ENCODE measurements at regions not wholly inside any gene's neighbourhood (a gene's known extent, or its start where the extent isn't known, plus 50 kb on each side); places are given as distances from the start of the nearest gene placed in this dataset.

DNA sequence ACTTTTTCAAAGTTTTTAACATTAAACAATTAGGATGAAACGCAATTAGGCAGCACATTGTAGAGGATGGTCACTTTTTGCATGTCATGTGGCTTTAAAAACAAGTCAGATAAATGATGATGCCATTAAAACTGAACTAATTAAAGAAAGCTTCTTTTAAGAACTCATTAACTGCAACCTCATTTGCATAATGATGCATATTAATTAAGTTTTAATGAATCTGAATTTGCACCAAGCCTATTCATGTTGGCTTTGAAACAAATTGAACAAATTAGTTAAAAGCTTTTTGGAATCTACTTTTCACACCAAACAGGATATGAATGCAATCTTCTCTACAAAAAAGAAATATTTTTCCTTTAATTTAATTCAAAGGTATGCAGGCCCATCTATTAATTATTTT is 499.0 kb downstream of the VRK1 start:
- TF ChIP-seq CEBPB (IDR thresholded peaks at IDR 0.05) = no peak
- TF ChIP-seq FOXM1 (IDR thresholded peaks at IDR 0.05; ENCODE audit: borderline replicate concordance, low read depth) = no peak
- TF ChIP-seq, protein P1, sequence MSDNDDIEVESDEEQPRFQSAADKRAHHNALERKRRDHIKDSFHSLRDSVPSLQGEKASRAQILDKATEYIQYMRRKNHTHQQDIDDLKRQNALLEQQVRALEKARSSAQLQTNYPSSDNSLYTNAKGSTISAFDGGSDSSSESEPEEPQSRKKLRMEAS (IDR thresholded peaks at IDR 0.05) = no peak
- no peak for TF ChIP-seq EP300 (IDR thresholded peaks at IDR 0.05; ENCODE audit: borderline replicate concordance)
- TF ChIP-seq REST (IDR thresholded peaks at IDR 0.05; ENCODE audit: low read depth) = no peak
- TF ChIP-seq, protein P2, sequence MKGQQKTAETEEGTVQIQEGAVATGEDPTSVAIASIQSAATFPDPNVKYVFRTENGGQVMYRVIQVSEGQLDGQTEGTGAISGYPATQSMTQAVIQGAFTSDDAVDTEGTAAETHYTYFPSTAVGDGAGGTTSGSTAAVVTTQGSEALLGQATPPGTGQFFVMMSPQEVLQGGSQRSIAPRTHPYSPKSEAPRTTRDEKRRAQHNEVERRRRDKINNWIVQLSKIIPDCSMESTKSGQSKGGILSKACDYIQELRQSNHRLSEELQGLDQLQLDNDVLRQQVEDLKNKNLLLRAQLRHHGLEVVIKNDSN (IDR thresholded peaks at IDR 0.05) = no peak
- TF ChIP-seq RAD21 (IDR thresholded peaks at IDR 0.05; ENCODE audit: low read depth) = no peak
- TF ChIP-seq TAF1 (IDR thresholded peaks at IDR 0.05; ENCODE audit: low read depth) = no peak
- TF ChIP-seq TCF12 (IDR thresholded peaks at IDR 0.05; ENCODE audit: low read depth) = no peak
- no peak for TF ChIP-seq TEAD4 (IDR thresholded peaks at IDR 0.05)
- no peak for TF ChIP-seq NFIC (IDR thresholded peaks at IDR 0.05)
- no peak for TF ChIP-seq CREB1 (IDR thresholded peaks at IDR 0.05; ENCODE audit: low read depth)
- TF ChIP-seq YY1 (IDR thresholded peaks at IDR 0.05; ENCODE audit: low read depth) = no peak
- no peak for TF ChIP-seq EGR1 (IDR thresholded peaks at IDR 0.05)
